Cardiac muscle cell (in vitro differentiated cells and primary cell): ENCODE measurements at regions not wholly inside any gene's neighbourhood (a gene's known extent, or its start where the extent isn't known, plus 50 kb on each side); places are given as distances from the start of the nearest gene placed in this dataset.

ENCODE experiments used
- DNase-seq, 2 donors: peaks; one replicate each; pipeline versions ENCODE4 v3.0.0 to v3.0.0-alpha.2; 2010 to 2017; ENCODE audit warnings: low read depth in 1 of 2, low spot score in 1 of 2
- H3K27ac ChIP-seq: fragments of 200-600 bp; sonication (generic); 2 replicates; pipeline ENCODE4 v1.5.1; 2016
- H3K27me3 ChIP-seq: fragments of 200-600 bp; sonication (generic); 2 replicates; pipeline ENCODE4 v1.6.0; 2016; ENCODE audit warnings: control low read depth
- H3K36me3 ChIP-seq: fragments of 200-600 bp; sonication (generic); 2 replicates; pipeline ENCODE4 v1.5.1; 2016; ENCODE audit warnings: control low read depth
- H3K4me1 ChIP-seq: fragments of 200-600 bp; sonication (generic); 2 replicates; pipeline ENCODE4 v1.8.1; 2017; ENCODE audit warnings: low read depth, mild to moderate bottlenecking, mixed run types
- H3K4me3 ChIP-seq: fragments of 200-600 bp; sonication (generic); 2 replicates; pipeline ENCODE4 v1.5.1; 2016; ENCODE audit warnings: mild to moderate bottlenecking
- H3K9me3 ChIP-seq: fragments of 200-600 bp; sonication (generic); 2 replicates; pipeline ENCODE4 v1.5.1; 2017; ENCODE audit warnings: low read depth, mild to moderate bottlenecking, control low read depth
- CTCF ChIP-seq: IDR thresholded peaks from 2 replicates; pipeline ENCODE4 v1.5.1; 2012; ENCODE audit warnings: low read depth, mild to moderate bottlenecking, low read length

DNA sequence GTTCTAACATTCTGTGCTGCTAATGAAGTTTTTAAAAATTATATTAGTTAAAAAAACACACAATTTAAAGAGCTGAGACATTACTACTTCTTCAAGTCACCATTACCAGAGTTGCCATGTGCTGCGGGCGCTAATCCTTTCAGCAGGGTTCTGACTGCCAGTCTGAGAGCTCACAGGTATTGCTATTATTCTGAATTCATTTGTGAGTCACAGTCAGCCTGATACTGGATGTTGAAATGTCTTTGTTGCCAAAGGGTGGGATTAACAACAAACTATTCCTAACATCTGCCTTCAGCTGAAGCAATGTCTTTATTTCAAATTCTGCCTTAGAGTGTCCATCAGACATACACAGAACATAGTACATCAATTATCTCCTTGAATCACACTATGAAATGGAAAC, 197.1 kb upstream of the FGF13 start:
- Histone ChIP-seq H3K9me3 (no peaks in the 10 kb centered on the region), H3K4me3 (no peak overlapping the region), H3K27me3 (no peaks in the 10 kb centered on the region), H3K4me1 (no peaks in the 10 kb centered on the region), H3K36me3 (no peaks in the 10 kb centered on the region), H3K27ac (no peak overlapping the region)
- no peak for DNase-seq
- TF ChIP-seq CTCF, result no peak

- DNase-seq, result no peak
- Histone ChIP-seq H3K36me3 (no peaks in the 10 kb centered on the region), H3K9me3 (no peaks in the 10 kb centered on the region), H3K27me3 (no peaks in the 10 kb centered on the region), H3K27ac (no peak overlapping the region), H3K4me1 (no peaks in the 10 kb centered on the region), H3K4me3 (no peak overlapping the region)
- TF ChIP-seq CTCF, result no peak
Observed at GRCh38 chrX:138897621-138898492, 186.3 kb upstream of the FGF13 start.

GRCh38 chrX:138890491-138890890, 179.0 kb upstream of the FGF13 start:
- Histone ChIP-seq H3K4me3 (no peak overlapping the region), H3K27me3 (no peaks in the 10 kb centered on the region), H3K27ac (no peak overlapping the region), H3K4me1 (no peaks in the 10 kb centered on the region), H3K9me3 (no peaks in the 10 kb centered on the region), H3K36me3 (no peaks in the 10 kb centered on the region)
- no peak for TF ChIP-seq CTCF
- no peak for DNase-seq

- no peaks in the 10 kb centered on the region for H3K27me3 ChIP-seq
- no peaks in the 10 kb centered on the region for H3K36me3 ChIP-seq
- H3K4me3 ChIP-seq, result no peak overlapping the region
- no peaks in the 10 kb centered on the region for H3K9me3 ChIP-seq
- no peak for TF ChIP-seq CTCF
- H3K4me1 ChIP-seq, result no peaks in the 10 kb centered on the region
- no peak for DNase-seq
- no peak overlapping the region for H3K27ac ChIP-seq
Observed at GRCh38 chrX:138889149-138889548, 177.6 kb upstream of the FGF13 start.

DNA sequence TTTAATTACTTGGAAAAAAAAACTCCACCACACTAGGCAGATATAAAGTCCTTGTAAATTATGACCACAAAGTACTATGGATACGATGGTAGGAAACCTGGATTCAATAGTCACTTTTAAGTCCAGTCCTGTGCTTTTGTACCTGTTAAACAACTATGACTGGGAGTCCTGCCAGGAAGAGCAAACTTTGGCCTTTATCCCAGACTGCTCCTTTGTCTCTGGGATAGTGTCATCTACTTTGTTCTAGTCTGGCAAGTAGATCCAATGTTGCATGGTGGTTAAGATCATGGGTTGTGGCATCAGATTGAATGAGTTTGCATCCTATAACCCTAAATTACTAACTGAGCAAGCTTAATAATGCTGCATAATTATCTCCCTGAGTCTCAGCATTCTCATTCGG, 175.3 kb upstream of the FGF13 start:
- no peaks in the 10 kb centered on the region for H3K9me3 ChIP-seq
- H3K4me1 ChIP-seq, result no peaks in the 10 kb centered on the region
- no peaks in the 10 kb centered on the region for H3K36me3 ChIP-seq
- no peak for DNase-seq
- TF ChIP-seq CTCF, result no peak
- H3K27me3 ChIP-seq, result no peaks in the 10 kb centered on the region
- H3K27ac ChIP-seq, result no peak overlapping the region
- H3K4me3 ChIP-seq, result no peak overlapping the region
